CD4-positive, alpha-beta T cell (primary cell): ENCODE measurements at regions not wholly inside any gene's neighbourhood (a gene's known extent, or its start where the extent isn't known, plus 50 kb on each side); places are given as distances from the start of the nearest gene placed in this dataset.

Source experiments
- ATAC-seq: fragments of 200-7000 bp; cut with Tn5 transposase; one replicate; pipeline ENCODE4 v1.10.0; 2022; ENCODE audit warnings: mild to moderate bottlenecking; ENCODE audit not compliant: poor library complexity
- CTCF ChIA-PET: fragments of 350-600 bp; sonication (Branson Sonifier 250); formaldehyde crosslinking; loops from one replicate; lab custom pipeline; 2021; ENCODE audit warnings: antibody characterized with exemption, inconsistent platforms; lab: Charles Lee
- POLR2A ChIA-PET: fragments of 350-600 bp; sonication (Branson Sonifier 250); formaldehyde crosslinking; loops from one replicate; lab custom pipeline; 2021; ENCODE audit warnings: antibody characterized with exemption, inconsistent platforms; lab: Charles Lee
- DNase-seq, 14 experiments: peaks; one replicate each; pipeline ENCODE4 v3.0.0-alpha.2; 2013 to 2020; ENCODE audit warnings: mixed read lengths in 2 of 14
- H3K27ac ChIP-seq, 2 donors: one replicate each; pipeline versions ENCODE4 v1.5.1 to v1.7.0; 2013; ENCODE audit warnings: low read length in 2 of 2, low read depth in 1 of 2, mild to moderate bottlenecking in 1 of 2
- H3K27me3 ChIP-seq, 2 experiments: 1 replicate in 1 of 2; 2 replicates in 1 of 2; pipeline versions ENCODE4 v1.6.1 to v1.7.0; 2013; ENCODE audit warnings: low read length in 2 of 2, control low read depth in 1 of 2, mild to moderate bottlenecking in 1 of 2, moderate library complexity in 1 of 2; ENCODE audit not compliant: insufficient read depth in 2 of 2, control insufficient read depth in 1 of 2
- H3K36me3 ChIP-seq: one replicate; pipeline ENCODE4 v1.6.1; 2013; ENCODE audit warnings: low read length, control low read depth; ENCODE audit not compliant: insufficient read depth
- H3K4me1 ChIP-seq: one replicate; pipeline ENCODE4 v1.6.1; 2013; ENCODE audit warnings: low read length, control low read depth; ENCODE audit not compliant: insufficient read depth
- H3K4me3 ChIP-seq: one replicate; pipeline ENCODE4 v1.5.1; 2013; ENCODE audit warnings: mild to moderate bottlenecking, low read length, moderate library complexity
- H3K9me3 ChIP-seq, 2 experiments: 1 replicate in 1 of 2; 2 replicates in 1 of 2; pipeline versions ENCODE4 v1.6.1 to v1.7.0; 2013; ENCODE audit warnings: low read length in 2 of 2, mild to moderate bottlenecking in 2 of 2, control low read depth in 1 of 2, moderate library complexity in 1 of 2; ENCODE audit not compliant: control insufficient read depth in 1 of 2, insufficient read depth in 1 of 2
- H3K27ac Mint-ChIP-seq: one replicate; pipeline ENCODE4 v1.8.0; 2020; ENCODE audit warnings: mixed read lengths
- H3K27me3 Mint-ChIP-seq: one replicate; pipeline ENCODE4 v1.8.0; 2021; ENCODE audit warnings: mixed read lengths
- H3K36me3 Mint-ChIP-seq: one replicate; pipeline ENCODE4 v1.8.0; 2021; ENCODE audit warnings: low read depth, mixed read lengths
- H3K4me1 Mint-ChIP-seq: one replicate; pipeline ENCODE4 v1.8.0; 2021; ENCODE audit warnings: low read depth, mixed read lengths
- H3K4me3 Mint-ChIP-seq: one replicate; pipeline ENCODE4 v1.8.0; 2020; ENCODE audit warnings: mild to moderate bottlenecking, mixed read lengths
- H3K9me3 Mint-ChIP-seq: one replicate; pipeline ENCODE4 v1.8.0; 2020; ENCODE audit warnings: mixed read lengths
- intact Hi-C, 2 experiments: fragments of 100-400 bp; cut with DNase I in 1 of 2; cut with micrococcal nuclease in 1 of 2; formaldehyde crosslinking; loops; one replicate each; pipeline versions ENCODE4 v1.15.1 to v1.9.0; 2023 to 2025; cut with DNase I, micrococcal nuclease
- TF ChIP-seq, protein P1 (sequence below): fragments of 200-600 bp; IDR thresholded peaks from one replicate; pipeline ENCODE4 v1.8.0; 2022; ENCODE audit warnings: antibody characterized with exemption, mild to moderate bottlenecking

DNA sequence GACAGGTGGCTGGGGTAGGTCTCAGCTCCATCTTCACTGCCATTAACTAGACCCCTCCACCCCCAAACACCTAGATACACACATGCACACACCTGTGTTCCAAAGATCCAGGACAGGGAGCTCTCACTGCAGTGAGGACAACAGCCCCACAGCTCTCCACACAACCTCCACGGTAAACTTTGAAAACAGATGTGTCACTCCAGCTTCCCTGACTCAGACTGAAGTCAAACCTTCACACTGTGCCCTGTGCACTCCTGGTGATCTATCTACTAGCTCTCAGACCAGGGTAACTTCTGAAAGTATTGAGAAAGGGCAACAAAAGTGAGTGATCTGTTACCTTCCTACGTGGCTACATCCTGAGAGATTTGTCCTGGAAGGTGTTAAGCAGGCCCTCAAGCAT lies 519.8 kb downstream of the XPNPEP1 start:
- H3K9me3 ChIP-seq, result no peaks in the 10 kb centered on the region
- no peaks in the 10 kb centered on the region for H3K27me3 ChIP-seq
- Mint-ChIP-seq H3K27me3 (no peaks in the 10 kb centered on the region), H3K9me3 (no peaks in the 10 kb centered on the region), H3K4me3 (no peak overlapping the region), H3K36me3 (no peaks in the 10 kb centered on the region), H3K4me1 (no peaks in the 10 kb centered on the region), H3K27ac (no peak overlapping the region)
- ATAC-seq (no peak), DNase-seq (no peak)
- ChIA-PET POLR2A (no interaction called here), CTCF (no interaction called here)
- no peaks in the 10 kb centered on the region for H3K36me3 ChIP-seq
- H3K27ac ChIP-seq, result no peak overlapping the region
- H3K4me3 ChIP-seq, result no peak overlapping the region
- intact Hi-C loops, result no loop called here
- H3K4me1 ChIP-seq, result no peaks in the 10 kb centered on the region
- TF ChIP-seq, protein P1, sequence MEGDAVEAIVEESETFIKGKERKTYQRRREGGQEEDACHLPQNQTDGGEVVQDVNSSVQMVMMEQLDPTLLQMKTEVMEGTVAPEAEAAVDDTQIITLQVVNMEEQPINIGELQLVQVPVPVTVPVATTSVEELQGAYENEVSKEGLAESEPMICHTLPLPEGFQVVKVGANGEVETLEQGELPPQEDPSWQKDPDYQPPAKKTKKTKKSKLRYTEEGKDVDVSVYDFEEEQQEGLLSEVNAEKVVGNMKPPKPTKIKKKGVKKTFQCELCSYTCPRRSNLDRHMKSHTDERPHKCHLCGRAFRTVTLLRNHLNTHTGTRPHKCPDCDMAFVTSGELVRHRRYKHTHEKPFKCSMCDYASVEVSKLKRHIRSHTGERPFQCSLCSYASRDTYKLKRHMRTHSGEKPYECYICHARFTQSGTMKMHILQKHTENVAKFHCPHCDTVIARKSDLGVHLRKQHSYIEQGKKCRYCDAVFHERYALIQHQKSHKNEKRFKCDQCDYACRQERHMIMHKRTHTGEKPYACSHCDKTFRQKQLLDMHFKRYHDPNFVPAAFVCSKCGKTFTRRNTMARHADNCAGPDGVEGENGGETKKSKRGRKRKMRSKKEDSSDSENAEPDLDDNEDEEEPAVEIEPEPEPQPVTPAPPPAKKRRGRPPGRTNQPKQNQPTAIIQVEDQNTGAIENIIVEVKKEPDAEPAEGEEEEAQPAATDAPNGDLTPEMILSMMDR, result no peak

DNA sequence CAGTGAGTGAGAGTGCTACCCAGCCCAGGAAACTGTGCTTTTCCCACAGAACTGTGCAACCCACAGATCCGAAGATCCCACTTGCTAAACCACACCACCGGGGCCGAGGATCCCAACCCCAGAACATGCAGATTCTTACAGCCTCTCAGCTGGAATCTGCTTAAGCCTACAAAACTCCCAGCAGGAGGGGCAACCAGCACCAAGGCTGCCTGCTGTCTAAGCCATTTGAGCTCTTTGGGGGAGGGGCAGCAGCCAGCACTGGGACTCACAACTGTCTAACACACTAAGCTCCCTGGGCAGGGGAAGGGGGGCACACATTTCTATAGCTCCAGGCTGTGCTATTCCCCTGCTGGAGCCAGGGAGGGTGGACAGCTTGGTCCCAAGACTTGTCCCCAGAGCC lies 529.9 kb downstream of the XPNPEP1 start:
- no peak for ATAC-seq
- Mint-ChIP-seq H3K9me3 (peaks cover 9% of the 10 kb centered on the region), H3K4me1 (no peaks in the 10 kb centered on the region), H3K4me3 (no peak overlapping the region), H3K27ac (no peak overlapping the region), H3K36me3 (no peaks in the 10 kb centered on the region), H3K27me3 (no peaks in the 10 kb centered on the region)
- Histone ChIP-seq H3K36me3 (no peaks in the 10 kb centered on the region), H3K27me3 (no peaks in the 10 kb centered on the region), H3K27ac (no peak overlapping the region), H3K4me3 (no peak overlapping the region), H3K4me1 (no peaks in the 10 kb centered on the region), H3K9me3 (peaks cover 0 to 9% of the 10 kb centered on the region in 2 experiments)
- TF ChIP-seq, protein P1, result no peak
- POLR2A ChIA-PET, result no interaction called here
- DNase-seq, result no peak
- CTCF ChIA-PET, result no interaction called here
- intact Hi-C loops, result no loop called here

DNA sequence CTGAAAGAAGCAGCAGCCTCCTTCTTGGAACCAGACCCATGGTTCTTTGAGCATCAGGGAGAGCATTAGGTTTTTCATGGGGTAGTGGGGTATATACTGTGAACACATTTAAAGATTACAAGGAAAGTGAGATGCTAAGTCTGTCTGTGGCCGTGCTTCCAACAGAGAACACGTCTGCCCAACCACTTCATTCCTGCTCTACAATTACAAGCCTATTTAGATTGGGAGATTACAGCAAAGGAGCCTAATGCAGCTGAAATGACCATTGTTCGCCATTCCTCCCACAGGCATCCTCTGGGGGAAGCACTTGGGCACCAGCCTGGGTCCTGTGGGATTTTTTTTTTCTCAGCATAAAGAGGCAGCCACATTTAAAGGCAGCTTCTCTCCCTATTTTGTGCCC lies 536.4 kb downstream of the XPNPEP1 start:
- ATAC-seq, result no peak
- no peaks in the 10 kb centered on the region for H3K27me3 Mint-ChIP-seq

More for the DNA sequence above, 536.4 kb downstream of the XPNPEP1 start:
- no peak overlapping the region for H3K4me3 Mint-ChIP-seq
- CTCF ChIA-PET, result no interaction called here
- Histone ChIP-seq H3K4me1 (no peaks in the 10 kb centered on the region), H3K4me3 (no peak overlapping the region), H3K36me3 (no peaks in the 10 kb centered on the region), H3K9me3 (no peaks in the 10 kb centered on the region), H3K27ac (no peak overlapping the region), H3K27me3 (no peaks in the 10 kb centered on the region)
- intact Hi-C loops, result no loop called here
- TF ChIP-seq, protein P1, result no peak
- H3K36me3 Mint-ChIP-seq, result no peaks in the 10 kb centered on the region
- no peaks in the 10 kb centered on the region for H3K9me3 Mint-ChIP-seq
- no peak overlapping the region for H3K27ac Mint-ChIP-seq
- no peak for DNase-seq
- POLR2A ChIA-PET, result no interaction called here
- H3K4me1 Mint-ChIP-seq, result no peaks in the 10 kb centered on the region
